ENCODE measurements at regions not wholly inside any gene's neighbourhood (a gene's known extent, or its start where the extent isn't known, plus 50 kb on each side); places are given as distances from the start of the nearest gene placed in this dataset.
"Not testable (repeated sequence)": the region's sequence is repeated elsewhere in the genome, so short reads cannot be mapped to it uniquely, and the experiment has no call there.

DNA sequence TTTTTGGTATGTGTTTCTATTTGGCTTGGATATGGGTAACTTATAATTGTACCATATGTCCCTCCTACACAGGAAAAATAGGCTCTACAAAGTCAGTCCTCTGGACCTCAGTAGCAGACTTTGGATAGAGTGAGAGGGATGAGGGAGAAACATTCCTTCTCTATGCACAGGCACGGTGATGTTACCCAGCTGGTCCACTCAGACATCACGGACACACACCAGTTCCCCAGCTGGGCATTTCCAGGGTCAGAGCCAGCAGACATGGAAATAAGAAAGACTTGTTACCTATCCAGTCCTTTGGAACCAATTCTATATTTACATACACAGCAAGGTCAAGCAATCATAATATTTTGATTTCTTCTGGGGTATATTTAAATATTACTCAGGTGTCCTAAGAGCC, 433.1 kb upstream of the KCNMB2 start:
- Mint-ChIP-seq H3K36me3 (no peaks in the 10 kb centered on the region), H3K27me3 (no peaks in the 10 kb centered on the region), H3K9me3 (no peaks in the 10 kb centered on the region), H3K4me3 (no peak overlapping the region), H3K27ac (no peak overlapping the region), H3K4me1 (no peaks in the 10 kb centered on the region)

DNA sequence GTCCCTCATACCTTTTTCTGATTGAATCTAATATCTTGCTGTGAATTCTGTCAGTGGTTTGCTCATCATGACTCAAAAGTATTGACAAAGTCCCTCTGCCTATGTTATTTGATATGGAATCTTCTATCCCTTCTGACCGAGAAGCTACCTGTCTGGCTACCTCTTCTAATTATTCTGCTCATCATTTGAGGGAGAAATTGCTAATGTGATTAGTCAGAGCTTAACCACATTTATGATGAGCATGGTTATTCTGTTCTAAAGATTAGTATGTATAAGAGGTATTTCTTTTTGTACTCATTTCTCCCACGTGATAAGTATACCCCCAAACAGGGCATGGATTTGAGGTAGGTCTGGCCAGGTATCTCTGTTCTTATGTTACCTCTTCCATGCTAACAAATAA, 428.4 kb upstream of the KCNMB2 start:
- H3K36me3 Mint-ChIP-seq = no peaks in the 10 kb centered on the region
- H3K4me1 Mint-ChIP-seq = no peaks in the 10 kb centered on the region
- H3K9me3 Mint-ChIP-seq = no peaks in the 10 kb centered on the region
- no peaks in the 10 kb centered on the region for H3K27me3 Mint-ChIP-seq
- no peak overlapping the region for H3K4me3 Mint-ChIP-seq
- peak overlapping the region; percentile 31 for H3K27ac Mint-ChIP-seq

DNA sequence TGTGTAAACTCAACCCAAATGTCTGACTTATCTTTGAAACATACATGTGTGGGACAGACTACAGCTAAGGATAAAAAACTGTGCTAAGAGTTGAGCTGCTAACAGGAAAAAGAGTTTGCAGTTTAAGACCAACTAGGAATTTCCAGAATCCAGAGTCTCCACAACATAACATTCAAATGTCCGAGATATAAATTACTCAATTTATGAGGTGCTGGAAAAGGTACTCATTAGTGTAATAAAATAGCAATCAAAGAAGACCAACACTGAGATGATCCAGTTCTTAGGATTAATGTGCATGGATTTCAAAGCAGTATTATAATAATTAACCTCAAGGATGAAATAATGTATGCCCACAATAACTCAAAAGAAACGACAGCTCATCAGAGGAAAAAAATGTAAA, 426.5 kb upstream of the KCNMB2 start:
- Mint-ChIP-seq H3K27me3 (no peaks in the 10 kb centered on the region), H3K27ac (no peak overlapping the region), H3K36me3 (no peaks in the 10 kb centered on the region), H3K4me3 (no peak overlapping the region), H3K4me1 (no peaks in the 10 kb centered on the region), H3K9me3 (no peaks in the 10 kb centered on the region)

GRCh38 chr3:178112134-178112533, 424.1 kb upstream of the KCNMB2 start:
- no peak overlapping the region for H3K27ac Mint-ChIP-seq
- no peak overlapping the region for H3K4me3 Mint-ChIP-seq
- no peaks in the 10 kb centered on the region for H3K4me1 Mint-ChIP-seq
- no peaks in the 10 kb centered on the region for H3K36me3 Mint-ChIP-seq
- no peaks in the 10 kb centered on the region for H3K9me3 Mint-ChIP-seq
- no peaks in the 10 kb centered on the region for H3K27me3 Mint-ChIP-seq

DNA sequence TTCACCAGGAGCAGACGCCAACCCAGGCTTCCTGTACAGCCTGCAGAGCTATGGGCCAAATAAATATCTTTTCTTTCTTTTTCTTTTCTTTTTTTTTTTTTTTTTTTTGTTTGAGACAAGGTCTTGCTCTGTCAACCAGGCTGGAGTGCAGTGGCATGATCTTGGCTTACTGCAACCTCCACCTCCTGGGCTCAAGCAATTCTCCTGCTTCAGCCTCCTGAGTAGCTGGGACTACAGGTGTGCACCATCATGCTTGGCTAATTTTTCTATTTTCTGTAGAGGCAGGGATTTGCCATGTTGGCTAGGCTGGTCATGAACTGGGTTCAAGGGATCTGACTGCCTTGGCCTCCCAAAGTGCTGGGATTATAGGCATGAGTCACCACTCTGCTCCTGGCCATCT, 423.7 kb upstream of the KCNMB2 start:
- not testable (repeated sequence) for H3K27ac Mint-ChIP-seq, H3K9me3 Mint-ChIP-seq, H3K4me3 Mint-ChIP-seq, H3K4me1 Mint-ChIP-seq, H3K27me3 Mint-ChIP-seq, H3K36me3 Mint-ChIP-seq

- peaks cover 5% of the 10 kb centered on the region for H3K4me1 Mint-ChIP-seq
- H3K27ac Mint-ChIP-seq = no peak overlapping the region
- no peaks in the 10 kb centered on the region for H3K27me3 Mint-ChIP-seq
- H3K36me3 Mint-ChIP-seq = peaks cover 4% of the 10 kb centered on the region
- peaks cover 14% of the 10 kb centered on the region for H3K9me3 Mint-ChIP-seq
- no peak overlapping the region for H3K4me3 Mint-ChIP-seq
Measured at GRCh38 chr3:178117641-178118040, 418.6 kb upstream of the KCNMB2 start.

DNA sequence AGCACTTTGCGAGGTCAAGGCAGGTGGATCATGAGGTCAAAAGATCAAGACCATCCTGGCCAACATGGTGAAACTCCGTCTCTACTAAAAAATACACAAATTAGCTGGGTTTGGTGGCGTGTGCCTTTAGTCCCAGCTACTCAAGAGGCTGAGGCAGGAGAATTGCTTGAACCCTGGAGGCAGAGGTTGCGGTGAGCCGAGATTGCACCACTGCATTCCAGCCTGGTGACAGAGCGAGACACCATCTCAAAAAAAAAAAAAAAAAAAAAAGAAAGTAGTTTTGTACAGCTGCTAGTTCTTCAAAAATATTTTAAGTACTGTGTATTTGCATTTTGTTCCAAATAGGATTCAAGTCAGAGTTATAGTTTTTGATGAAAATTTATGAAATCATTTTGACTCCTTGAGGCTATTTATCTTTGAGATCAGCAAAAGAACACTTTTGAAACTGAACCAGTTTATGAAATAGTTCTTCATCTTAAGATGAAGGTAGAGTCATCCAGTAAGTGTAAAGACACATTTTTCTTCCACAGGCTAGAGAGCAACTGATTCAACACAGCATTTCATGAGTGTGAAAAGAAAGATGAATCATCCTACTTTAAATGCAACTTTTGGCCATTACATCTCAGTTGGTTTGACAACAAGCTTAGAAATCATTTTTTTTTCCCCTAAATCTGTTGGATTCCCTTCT, 416.5 kb upstream of the KCNMB2 start:
- H3K36me3 Mint-ChIP-seq, H3K27me3 Mint-ChIP-seq, H3K4me3 Mint-ChIP-seq, H3K4me1 Mint-ChIP-seq: not testable (repeated sequence)
- H3K27ac Mint-ChIP-seq = peak overlapping the region; percentile 93
- peaks cover 14% of the 10 kb centered on the region for H3K9me3 Mint-ChIP-seq

- Mint-ChIP-seq H3K9me3 (peaks cover 14% of the 10 kb centered on the region), H3K4me1 (peaks cover 5% of the 10 kb centered on the region), H3K4me3 (no peak overlapping the region), H3K27me3 (no peaks in the 10 kb centered on the region), H3K36me3 (peaks cover 4% of the 10 kb centered on the region), H3K27ac (peak overlapping the region; percentile 93)
Measured at GRCh38 chr3:178120367-178120766, 415.9 kb upstream of the KCNMB2 start.

GRCh38 chr3:178126686-178127085, 409.6 kb upstream of the KCNMB2 start:
- no peak overlapping the region for H3K4me3 Mint-ChIP-seq
- no peak overlapping the region for H3K27ac Mint-ChIP-seq
- no peaks in the 10 kb centered on the region for H3K27me3 Mint-ChIP-seq
- peaks cover 5% of the 10 kb centered on the region for H3K9me3 Mint-ChIP-seq
- H3K36me3 Mint-ChIP-seq = no peaks in the 10 kb centered on the region
- no peaks in the 10 kb centered on the region for H3K4me1 Mint-ChIP-seq

DNA sequence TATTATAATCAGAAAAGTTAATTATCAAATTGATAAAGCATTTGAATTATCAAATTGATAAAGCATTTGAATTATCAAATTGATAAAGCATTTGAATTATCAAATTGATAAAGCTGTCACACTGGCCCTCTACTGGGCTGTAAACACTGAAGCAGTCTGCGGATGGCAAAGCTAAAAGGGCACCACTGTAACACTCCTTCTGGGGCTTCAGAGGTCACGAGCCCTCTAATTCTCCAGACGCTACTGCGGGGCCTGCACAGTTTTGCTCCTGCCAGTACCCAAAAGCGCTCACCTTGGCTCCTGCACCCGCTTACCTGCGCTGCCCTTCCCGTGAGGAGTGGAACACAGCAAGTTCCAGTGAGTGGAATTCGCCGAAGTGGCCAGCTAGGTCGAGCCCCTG, 409.0 kb upstream of the KCNMB2 start:
- H3K36me3 Mint-ChIP-seq = no peaks in the 10 kb centered on the region
- H3K4me3 Mint-ChIP-seq = no peak overlapping the region
- H3K9me3 Mint-ChIP-seq = no peaks in the 10 kb centered on the region
- H3K4me1 Mint-ChIP-seq = no peaks in the 10 kb centered on the region
- no peak overlapping the region for H3K27ac Mint-ChIP-seq
- H3K27me3 Mint-ChIP-seq = no peaks in the 10 kb centered on the region

GRCh38 chr3:178129109-178129508, 407.1 kb upstream of the KCNMB2 start:
- Mint-ChIP-seq H3K9me3 (no peaks in the 10 kb centered on the region), H3K4me1 (no peaks in the 10 kb centered on the region), H3K27ac (no peak overlapping the region), H3K4me3 (no peak overlapping the region), H3K36me3 (no peaks in the 10 kb centered on the region), H3K27me3 (no peaks in the 10 kb centered on the region)

- Mint-ChIP-seq H3K27ac (no peak overlapping the region), H3K36me3 (peaks cover 2% of the 10 kb centered on the region), H3K4me1 (no peaks in the 10 kb centered on the region), H3K4me3 (no peak overlapping the region), H3K27me3 (no peaks in the 10 kb centered on the region), H3K9me3 (no peaks in the 10 kb centered on the region)
Measured at GRCh38 chr3:178131801-178132200, 404.4 kb upstream of the KCNMB2 start.

DNA sequence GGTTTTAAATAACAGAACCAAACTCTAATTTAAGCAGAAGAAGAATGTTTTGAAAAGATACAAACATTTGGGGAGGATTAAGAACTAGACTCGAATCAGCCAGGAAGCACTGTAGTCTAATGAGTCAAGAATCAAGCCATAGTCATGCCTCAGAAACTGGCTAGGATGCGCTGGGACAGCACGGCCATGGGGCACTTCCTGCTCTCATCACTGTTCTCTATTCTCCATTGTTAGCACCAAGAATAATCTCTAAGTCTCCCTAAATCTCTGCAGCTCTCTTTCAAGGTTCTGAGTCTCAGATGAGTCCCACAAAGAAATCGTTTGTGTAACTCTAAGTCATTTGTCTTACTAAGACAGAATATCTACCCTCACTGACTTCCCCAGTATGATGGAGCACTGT, 399.0 kb upstream of the KCNMB2 start:
- H3K9me3 Mint-ChIP-seq = no peaks in the 10 kb centered on the region
- H3K4me3 Mint-ChIP-seq = no peak overlapping the region
- H3K27me3 Mint-ChIP-seq = no peaks in the 10 kb centered on the region
- no peaks in the 10 kb centered on the region for H3K4me1 Mint-ChIP-seq
- no peak overlapping the region for H3K27ac Mint-ChIP-seq
- peaks cover 2% of the 10 kb centered on the region for H3K36me3 Mint-ChIP-seq

- Mint-ChIP-seq H3K27me3 (no peaks in the 10 kb centered on the region), H3K4me3 (no peak overlapping the region), H3K4me1 (no peaks in the 10 kb centered on the region), H3K27ac (no peak overlapping the region), H3K9me3 (no peaks in the 10 kb centered on the region), H3K36me3 (peaks cover 2% of the 10 kb centered on the region)
Measured at GRCh38 chr3:178137831-178138230, 398.4 kb upstream of the KCNMB2 start.

- H3K4me1 Mint-ChIP-seq = no peaks in the 10 kb centered on the region
- no peak overlapping the region for H3K4me3 Mint-ChIP-seq
- no peaks in the 10 kb centered on the region for H3K9me3 Mint-ChIP-seq
- no peaks in the 10 kb centered on the region for H3K27me3 Mint-ChIP-seq
- peaks cover 2% of the 10 kb centered on the region for H3K36me3 Mint-ChIP-seq
- no peak overlapping the region for H3K27ac Mint-ChIP-seq
Measured at GRCh38 chr3:178139116-178139515, 397.1 kb upstream of the KCNMB2 start.

GRCh38 chr3:178140531-178141304, 395.5 kb upstream of the KCNMB2 start:
- Mint-ChIP-seq H3K4me3 (no peak overlapping the region), H3K27ac (no peak overlapping the region), H3K27me3 (no peaks in the 10 kb centered on the region), H3K4me1 (no peaks in the 10 kb centered on the region), H3K9me3 (no peaks in the 10 kb centered on the region), H3K36me3 (no peaks in the 10 kb centered on the region)

DNA sequence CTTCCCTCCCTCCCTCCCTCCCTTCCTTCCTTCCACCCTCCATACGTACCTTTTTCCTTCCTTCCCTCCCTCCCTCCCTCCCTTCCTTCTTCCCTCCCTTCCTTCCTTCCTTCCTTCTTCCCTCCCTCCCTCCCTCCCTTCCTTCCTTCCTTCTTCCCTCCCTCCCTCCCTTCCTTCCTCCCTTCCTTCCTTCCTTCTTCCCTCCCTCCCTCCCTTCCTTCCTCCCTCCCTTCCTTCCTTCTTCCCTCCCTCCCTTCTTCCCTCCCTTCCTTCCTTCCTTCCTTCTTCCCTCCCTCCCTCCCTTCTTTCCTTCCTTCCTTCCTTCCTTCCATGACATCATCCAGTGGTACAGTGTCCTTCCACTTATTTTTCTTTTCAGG, 394.9 kb upstream of the KCNMB2 start:
- H3K4me3 Mint-ChIP-seq, H3K36me3 Mint-ChIP-seq, H3K27ac Mint-ChIP-seq: not testable (repeated sequence)

More for the DNA sequence above, 394.9 kb upstream of the KCNMB2 start:
- not testable (repeated sequence) for H3K27me3 Mint-ChIP-seq, H3K4me1 Mint-ChIP-seq, H3K9me3 Mint-ChIP-seq

All from activated naive CD4-positive, alpha-beta T cell treated with anti-CD3 and anti-CD28 coated beads, Interleukin-2, amount 50 U/mL, for 24 hours (primary cell).